GM23338 (cell line): ENCODE measurements at regions not wholly inside any gene's neighbourhood (a gene's known extent, or its start where the extent isn't known, plus 50 kb on each side); places are given as distances from the start of the nearest gene placed in this dataset.

ENCODE experiments used
- CREB1 ChIP-seq: fragments of 250-450 bp; sonication (Bioruptor Pico); IDR thresholded peaks from 2 replicates; pipeline ENCODE4 v1.5.0; 2020; ENCODE audit warnings: low read depth, mild to moderate bottlenecking, moderate library complexity
- EZH2 ChIP-seq: fragments of 200-600 bp; sonication (generic); IDR thresholded peaks from one replicate; pipeline ENCODE4 v1.8.0; 2017; ENCODE audit warnings: antibody characterized with exemption, mild to moderate bottlenecking, low read depth; ENCODE audit not compliant: unreplicated experiment
- EZH2phosphoT487 ChIP-seq: fragments of 200-600 bp; sonication (generic); IDR thresholded peaks from one replicate; pipeline ENCODE4 v1.8.1; 2018; ENCODE audit warnings: antibody characterized with exemption; ENCODE audit not compliant: unreplicated experiment
- JUNB ChIP-seq: IDR thresholded peaks from one replicate; pipeline ENCODE4 v1.6.1; 2016; ENCODE audit warnings: antibody characterized with exemption; ENCODE audit not compliant: unreplicated experiment
- NANOG ChIP-seq: IDR thresholded peaks from 2 replicates; pipeline ENCODE4 v1.6.1; 2016; ENCODE audit warnings: antibody characterized with exemption, borderline replicate concordance
- POLR2AphosphoS5 ChIP-seq: IDR thresholded peaks from 2 replicates; pipeline ENCODE4 v1.6.1; 2016; ENCODE audit warnings: antibody characterized with exemption, low read depth
- STAT1 ChIP-seq: IDR thresholded peaks from one replicate; pipeline ENCODE4 v1.6.1; 2016; ENCODE audit warnings: antibody characterized with exemption; ENCODE audit not compliant: unreplicated experiment
- ZNF331 ChIP-seq: fragments of 250-450 bp; sonication (Bioruptor Pico); IDR thresholded peaks from 2 replicates; pipeline ENCODE4 v1.5.0; 2020; ENCODE audit warnings: low read depth, mild to moderate bottlenecking, moderate library complexity
- TF ChIP-seq, protein P1 (sequence below), 2 experiments: fragments of 200-600 bp in 1 of 2; sonication (generic) in 1 of 2; conservative IDR thresholded peaks; 2 replicates each; pipeline versions ENCODE4 v1.5.1 to v1.6.1; 2016 to 2017; ENCODE audit warnings: antibody characterized with exemption in 2 of 2, low read depth in 2 of 2, mild to moderate bottlenecking in 2 of 2, moderate library complexity in 1 of 2
- TF ChIP-seq, protein P2 (sequence below): IDR thresholded peaks from one replicate; pipeline ENCODE4 v1.6.1; 2018; ENCODE audit warnings: antibody characterized with exemption; ENCODE audit not compliant: unreplicated experiment
- TF ChIP-seq, protein P3 (sequence below): IDR thresholded peaks from 2 replicates; pipeline ENCODE4 v1.6.1; 2016; ENCODE audit warnings: antibody characterized with exemption

DNA sequence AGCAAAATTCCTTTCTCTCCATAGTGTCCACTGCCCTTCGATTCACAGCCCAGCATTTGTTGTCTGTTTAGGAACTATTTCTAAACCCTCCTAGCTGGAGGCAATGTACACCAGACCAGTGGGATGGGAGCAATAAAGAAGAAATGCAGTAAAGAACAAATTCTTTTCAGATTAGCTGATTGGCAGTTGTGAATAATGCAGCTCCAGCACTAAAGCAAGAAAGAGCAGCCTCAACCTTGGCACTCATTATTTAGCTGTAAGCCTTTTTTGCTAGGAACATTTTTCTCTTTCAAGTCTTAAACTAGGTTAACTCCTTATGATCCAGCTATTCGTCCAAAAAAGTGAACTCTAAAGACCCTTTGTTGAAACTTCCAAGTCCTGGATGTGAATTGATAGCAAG is 580.5 kb upstream of the STXBP6 start:
- TF ChIP-seq, protein P1, sequence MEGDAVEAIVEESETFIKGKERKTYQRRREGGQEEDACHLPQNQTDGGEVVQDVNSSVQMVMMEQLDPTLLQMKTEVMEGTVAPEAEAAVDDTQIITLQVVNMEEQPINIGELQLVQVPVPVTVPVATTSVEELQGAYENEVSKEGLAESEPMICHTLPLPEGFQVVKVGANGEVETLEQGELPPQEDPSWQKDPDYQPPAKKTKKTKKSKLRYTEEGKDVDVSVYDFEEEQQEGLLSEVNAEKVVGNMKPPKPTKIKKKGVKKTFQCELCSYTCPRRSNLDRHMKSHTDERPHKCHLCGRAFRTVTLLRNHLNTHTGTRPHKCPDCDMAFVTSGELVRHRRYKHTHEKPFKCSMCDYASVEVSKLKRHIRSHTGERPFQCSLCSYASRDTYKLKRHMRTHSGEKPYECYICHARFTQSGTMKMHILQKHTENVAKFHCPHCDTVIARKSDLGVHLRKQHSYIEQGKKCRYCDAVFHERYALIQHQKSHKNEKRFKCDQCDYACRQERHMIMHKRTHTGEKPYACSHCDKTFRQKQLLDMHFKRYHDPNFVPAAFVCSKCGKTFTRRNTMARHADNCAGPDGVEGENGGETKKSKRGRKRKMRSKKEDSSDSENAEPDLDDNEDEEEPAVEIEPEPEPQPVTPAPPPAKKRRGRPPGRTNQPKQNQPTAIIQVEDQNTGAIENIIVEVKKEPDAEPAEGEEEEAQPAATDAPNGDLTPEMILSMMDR (conservative IDR thresholded peaks at IDR 0.05; ENCODE audit: low read depth in 2 of 2) = no peak
- no peak for TF ChIP-seq ZNF331
- TF ChIP-seq EZH2phosphoT487 = no peak
- TF ChIP-seq, protein P2, sequence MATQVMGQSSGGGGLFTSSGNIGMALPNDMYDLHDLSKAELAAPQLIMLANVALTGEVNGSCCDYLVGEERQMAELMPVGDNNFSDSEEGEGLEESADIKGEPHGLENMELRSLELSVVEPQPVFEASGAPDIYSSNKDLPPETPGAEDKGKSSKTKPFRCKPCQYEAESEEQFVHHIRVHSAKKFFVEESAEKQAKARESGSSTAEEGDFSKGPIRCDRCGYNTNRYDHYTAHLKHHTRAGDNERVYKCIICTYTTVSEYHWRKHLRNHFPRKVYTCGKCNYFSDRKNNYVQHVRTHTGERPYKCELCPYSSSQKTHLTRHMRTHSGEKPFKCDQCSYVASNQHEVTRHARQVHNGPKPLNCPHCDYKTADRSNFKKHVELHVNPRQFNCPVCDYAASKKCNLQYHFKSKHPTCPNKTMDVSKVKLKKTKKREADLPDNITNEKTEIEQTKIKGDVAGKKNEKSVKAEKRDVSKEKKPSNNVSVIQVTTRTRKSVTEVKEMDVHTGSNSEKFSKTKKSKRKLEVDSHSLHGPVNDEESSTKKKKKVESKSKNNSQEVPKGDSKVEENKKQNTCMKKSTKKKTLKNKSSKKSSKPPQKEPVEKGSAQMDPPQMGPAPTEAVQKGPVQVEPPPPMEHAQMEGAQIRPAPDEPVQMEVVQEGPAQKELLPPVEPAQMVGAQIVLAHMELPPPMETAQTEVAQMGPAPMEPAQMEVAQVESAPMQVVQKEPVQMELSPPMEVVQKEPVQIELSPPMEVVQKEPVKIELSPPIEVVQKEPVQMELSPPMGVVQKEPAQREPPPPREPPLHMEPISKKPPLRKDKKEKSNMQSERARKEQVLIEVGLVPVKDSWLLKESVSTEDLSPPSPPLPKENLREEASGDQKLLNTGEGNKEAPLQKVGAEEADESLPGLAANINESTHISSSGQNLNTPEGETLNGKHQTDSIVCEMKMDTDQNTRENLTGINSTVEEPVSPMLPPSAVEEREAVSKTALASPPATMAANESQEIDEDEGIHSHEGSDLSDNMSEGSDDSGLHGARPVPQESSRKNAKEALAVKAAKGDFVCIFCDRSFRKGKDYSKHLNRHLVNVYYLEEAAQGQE = no peak
- TF ChIP-seq, protein P3, sequence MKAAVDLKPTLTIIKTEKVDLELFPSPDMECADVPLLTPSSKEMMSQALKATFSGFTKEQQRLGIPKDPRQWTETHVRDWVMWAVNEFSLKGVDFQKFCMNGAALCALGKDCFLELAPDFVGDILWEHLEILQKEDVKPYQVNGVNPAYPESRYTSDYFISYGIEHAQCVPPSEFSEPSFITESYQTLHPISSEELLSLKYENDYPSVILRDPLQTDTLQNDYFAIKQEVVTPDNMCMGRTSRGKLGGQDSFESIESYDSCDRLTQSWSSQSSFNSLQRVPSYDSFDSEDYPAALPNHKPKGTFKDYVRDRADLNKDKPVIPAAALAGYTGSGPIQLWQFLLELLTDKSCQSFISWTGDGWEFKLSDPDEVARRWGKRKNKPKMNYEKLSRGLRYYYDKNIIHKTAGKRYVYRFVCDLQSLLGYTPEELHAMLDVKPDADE = no peak
- TF ChIP-seq EZH2 = no peak
- no peak for TF ChIP-seq POLR2AphosphoS5
- no peak for TF ChIP-seq CREB1 (CRISPR knock-in tag)
- no peak for TF ChIP-seq STAT1
- TF ChIP-seq NANOG = no peak
- no peak for TF ChIP-seq JUNB
